ENCODE measurements at regions not wholly inside any gene's neighbourhood (a gene's known extent, or its start where the extent isn't known, plus 50 kb on each side); places are given as distances from the start of the nearest gene placed in this dataset.
A peak's percentile ranks its signal among the peaks of the same experiment; 100 is the strongest.
"Not testable (repeated sequence)": the region's sequence is repeated elsewhere in the genome, so short reads cannot be mapped to it uniquely, and the experiment has no call there.

DNA sequence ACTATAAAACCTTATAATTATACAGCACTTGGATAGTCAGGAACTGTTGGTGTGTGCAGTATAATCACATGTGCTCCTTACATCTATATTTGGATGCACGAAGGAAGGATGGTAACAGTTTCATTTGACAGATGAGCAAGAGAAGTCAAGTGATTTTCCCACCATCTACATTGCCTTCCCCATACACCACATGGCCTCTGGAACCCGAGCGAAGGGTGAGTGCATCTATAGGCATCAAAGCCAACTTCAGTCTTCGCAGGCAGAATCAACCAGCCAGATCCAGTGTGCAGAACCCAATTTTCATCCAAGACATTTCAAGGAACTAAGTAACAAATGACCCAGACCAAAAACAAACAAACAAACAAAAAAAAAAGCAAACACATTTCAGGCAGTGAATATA lies 85.1 kb upstream of the BLID start:
- TF ChIP-seq RARB (CRISPR knock-in tag; IDR thresholded peaks at IDR 0.05) (no peak), BACH2 (CRISPR knock-in tag; IDR thresholded peaks at IDR 0.05; ENCODE audit: borderline replicate concordance) (no peak), ESRRG (CRISPR knock-in tag; IDR thresholded peaks at IDR 0.05) (no peak), TCF4 (CRISPR knock-in tag; IDR thresholded peaks at IDR 0.05; ENCODE audit: borderline replicate concordance) (no peak), ZNF70 (CRISPR knock-in tag; IDR thresholded peaks at IDR 0.05) (no peak), ZNF565 (CRISPR knock-in tag; conservative IDR thresholded peaks at IDR 0.05; ENCODE audit: low read depth) (no peak), CSDC2 (CRISPR knock-in tag; IDR thresholded peaks at IDR 0.05) (no peak)
- ATAC-seq, result no peak

DNA sequence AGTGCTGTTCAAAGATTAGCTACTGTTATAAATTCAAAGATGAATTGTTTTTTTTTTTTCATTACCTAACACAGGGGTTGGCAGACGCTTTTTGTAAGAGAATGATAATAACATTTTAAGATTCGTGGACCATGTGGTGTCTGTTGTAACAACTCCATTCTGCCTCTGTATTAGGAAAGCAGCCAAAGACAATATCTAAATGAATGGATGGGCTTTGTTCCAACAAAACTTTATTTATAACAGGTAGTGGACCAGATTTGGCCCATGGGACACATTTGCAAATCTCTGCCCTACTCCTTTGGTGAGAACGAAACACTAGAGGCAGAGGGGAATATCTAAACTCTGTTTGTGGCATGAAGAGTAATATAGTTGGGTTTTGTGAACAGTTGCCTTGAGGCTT lies 83.6 kb upstream of the BLID start:
- TF ChIP-seq ISL1 (CRISPR knock-in tag; IDR thresholded peaks at IDR 0.05) (peak; percentile 82), CSDC2 (CRISPR knock-in tag; IDR thresholded peaks at IDR 0.05) (no peak)
- no peak for ATAC-seq

DNA sequence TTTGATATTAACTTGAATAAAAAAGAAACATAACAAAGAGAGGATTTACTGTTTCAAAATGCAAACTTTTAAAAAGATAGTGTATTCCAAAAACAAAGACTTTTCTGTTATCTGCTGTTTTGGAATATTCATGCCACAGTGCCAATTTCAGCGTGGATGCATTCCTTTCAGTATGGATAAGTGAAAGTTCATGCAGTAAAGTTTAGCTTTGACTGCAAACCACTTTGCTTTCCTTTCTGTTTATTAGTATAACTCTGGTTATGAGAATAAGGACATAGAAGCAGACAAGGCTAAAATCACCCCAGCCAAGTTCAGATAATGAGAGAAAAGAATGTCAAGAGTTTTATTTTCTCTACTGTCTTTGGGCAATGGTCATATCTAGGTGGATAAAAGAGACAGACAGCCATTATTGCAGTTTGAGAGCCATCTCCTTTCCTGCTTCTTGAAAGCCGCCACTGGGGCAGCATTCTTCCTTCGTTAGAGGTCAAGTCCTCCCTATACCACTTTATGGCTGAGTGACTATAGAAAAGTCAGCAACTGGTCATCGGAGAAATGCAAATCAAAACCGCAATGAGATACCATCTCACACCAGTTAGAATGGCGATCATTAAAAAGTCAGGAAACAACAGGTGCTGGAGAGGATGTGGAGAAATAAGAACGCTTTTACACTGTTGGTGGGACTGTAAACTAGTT lies 82.4 kb upstream of the BLID start:
- ATAC-seq, result no peak
- TF ChIP-seq ISL1 (CRISPR knock-in tag; IDR thresholded peaks at IDR 0.05) (no peak), SNAI2 (CRISPR knock-in tag; IDR thresholded peaks at IDR 0.05) (no peak), ZNF565 (CRISPR knock-in tag; conservative IDR thresholded peaks at IDR 0.05; ENCODE audit: low read depth) (no peak), ESRRG (CRISPR knock-in tag; IDR thresholded peaks at IDR 0.05) (no peak), TCF4 (CRISPR knock-in tag; IDR thresholded peaks at IDR 0.05; ENCODE audit: borderline replicate concordance) (no peak), PPARA (CRISPR knock-in tag; IDR thresholded peaks at IDR 0.05; ENCODE audit: borderline replicate concordance) (no peak), ZFP3 (CRISPR knock-in tag; IDR thresholded peaks at IDR 0.05) (no peak), RARB (CRISPR knock-in tag; IDR thresholded peaks at IDR 0.05) (no peak), ZC3H10 (CRISPR knock-in tag; IDR thresholded peaks at IDR 0.05) (no peak), CSDC2 (CRISPR knock-in tag; IDR thresholded peaks at IDR 0.05) (no peak), TOX (CRISPR knock-in tag; IDR thresholded peaks at IDR 0.05; ENCODE audit: borderline replicate concordance) (no peak), OSR1 (CRISPR knock-in tag; IDR thresholded peaks at IDR 0.05) (no peak)
- TF ChIP-seq, protein P1, sequence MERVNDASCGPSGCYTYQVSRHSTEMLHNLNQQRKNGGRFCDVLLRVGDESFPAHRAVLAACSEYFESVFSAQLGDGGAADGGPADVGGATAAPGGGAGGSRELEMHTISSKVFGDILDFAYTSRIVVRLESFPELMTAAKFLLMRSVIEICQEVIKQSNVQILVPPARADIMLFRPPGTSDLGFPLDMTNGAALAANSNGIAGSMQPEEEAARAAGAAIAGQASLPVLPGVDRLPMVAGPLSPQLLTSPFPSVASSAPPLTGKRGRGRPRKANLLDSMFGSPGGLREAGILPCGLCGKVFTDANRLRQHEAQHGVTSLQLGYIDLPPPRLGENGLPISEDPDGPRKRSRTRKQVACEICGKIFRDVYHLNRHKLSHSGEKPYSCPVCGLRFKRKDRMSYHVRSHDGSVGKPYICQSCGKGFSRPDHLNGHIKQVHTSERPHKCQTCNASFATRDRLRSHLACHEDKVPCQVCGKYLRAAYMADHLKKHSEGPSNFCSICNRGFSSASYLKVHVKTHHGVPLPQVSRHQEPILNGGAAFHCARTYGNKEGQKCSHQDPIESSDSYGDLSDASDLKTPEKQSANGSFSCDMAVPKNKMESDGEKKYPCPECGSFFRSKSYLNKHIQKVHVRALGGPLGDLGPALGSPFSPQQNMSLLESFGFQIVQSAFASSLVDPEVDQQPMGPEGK (CRISPR knock-in tag; IDR thresholded peaks at IDR 0.05; ENCODE audit: borderline replicate concordance), result no peak
- TF ChIP-seq, protein P2, sequence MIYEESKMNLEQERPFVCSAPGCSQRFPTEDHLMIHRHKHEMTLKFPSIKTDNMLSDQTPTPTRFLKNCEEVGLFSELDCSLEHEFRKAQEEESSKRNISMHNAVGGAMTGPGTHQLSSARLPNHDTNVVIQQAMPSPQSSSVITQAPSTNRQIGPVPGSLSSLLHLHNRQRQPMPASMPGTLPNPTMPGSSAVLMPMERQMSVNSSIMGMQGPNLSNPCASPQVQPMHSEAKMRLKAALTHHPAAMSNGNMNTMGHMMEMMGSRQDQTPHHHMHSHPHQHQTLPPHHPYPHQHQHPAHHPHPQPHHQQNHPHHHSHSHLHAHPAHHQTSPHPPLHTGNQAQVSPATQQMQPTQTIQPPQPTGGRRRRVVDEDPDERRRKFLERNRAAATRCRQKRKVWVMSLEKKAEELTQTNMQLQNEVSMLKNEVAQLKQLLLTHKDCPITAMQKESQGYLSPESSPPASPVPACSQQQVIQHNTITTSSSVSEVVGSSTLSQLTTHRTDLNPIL (CRISPR knock-in tag; IDR thresholded peaks at IDR 0.05; ENCODE audit: low read depth), result no peak
- TF ChIP-seq, protein P3, sequence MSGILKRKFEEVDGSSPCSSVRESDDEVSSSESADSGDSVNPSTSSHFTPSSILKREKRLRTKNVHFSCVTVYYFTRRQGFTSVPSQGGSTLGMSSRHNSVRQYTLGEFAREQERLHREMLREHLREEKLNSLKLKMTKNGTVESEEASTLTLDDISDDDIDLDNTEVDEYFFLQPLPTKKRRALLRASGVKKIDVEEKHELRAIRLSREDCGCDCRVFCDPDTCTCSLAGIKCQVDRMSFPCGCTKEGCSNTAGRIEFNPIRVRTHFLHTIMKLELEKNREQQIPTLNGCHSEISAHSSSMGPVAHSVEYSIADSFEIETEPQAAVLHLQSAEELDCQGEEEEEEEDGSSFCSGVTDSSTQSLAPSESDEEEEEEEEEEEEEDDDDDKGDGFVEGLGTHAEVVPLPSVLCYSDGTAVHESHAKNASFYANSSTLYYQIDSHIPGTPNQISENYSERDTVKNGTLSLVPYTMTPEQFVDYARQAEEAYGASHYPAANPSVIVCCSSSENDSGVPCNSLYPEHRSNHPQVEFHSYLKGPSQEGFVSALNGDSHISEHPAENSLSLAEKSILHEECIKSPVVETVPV (CRISPR knock-in tag; IDR thresholded peaks at IDR 0.05), result no peak

DNA sequence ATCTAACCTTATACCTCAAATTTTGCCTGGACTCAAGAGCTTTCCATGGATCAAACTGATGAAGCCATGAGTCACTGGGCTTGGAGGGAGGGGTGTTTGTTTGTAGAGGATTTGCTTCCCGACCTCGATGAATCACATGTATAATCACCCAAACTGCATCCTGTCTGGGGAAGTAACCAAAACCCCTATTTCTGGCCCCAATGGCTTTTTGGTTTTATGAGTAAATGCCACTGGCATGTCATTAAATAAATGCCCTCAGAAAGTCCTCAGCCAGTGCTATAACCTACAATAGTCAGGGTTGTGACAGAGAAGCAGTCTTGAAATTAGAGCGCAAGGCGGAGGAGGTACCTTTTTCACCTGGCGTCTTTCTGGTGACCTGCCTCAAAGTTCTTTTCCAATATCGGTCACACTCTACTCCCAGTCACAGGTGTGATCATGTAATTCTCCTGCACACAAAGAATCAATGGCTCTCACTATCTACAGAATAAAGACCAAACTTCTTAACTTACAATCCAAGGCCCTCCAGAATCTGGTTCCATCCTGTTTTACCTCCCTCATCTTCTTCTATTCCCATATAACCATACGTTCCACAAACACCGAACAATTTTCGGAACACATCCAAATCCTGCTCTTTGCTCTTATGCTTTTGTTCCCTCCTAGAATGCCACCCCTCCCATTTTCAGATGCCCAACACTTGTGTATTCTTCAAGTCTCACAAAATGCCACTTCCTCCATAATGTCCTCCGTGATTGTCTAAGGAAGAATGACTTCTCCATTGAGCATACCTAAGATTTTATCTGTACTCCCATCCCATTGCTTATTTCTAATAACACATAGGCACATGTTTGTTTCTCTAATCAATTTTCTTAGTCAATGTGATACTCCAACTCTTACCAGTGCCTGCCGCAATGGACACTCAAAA lies 81.3 kb upstream of the BLID start:
- ATAC-seq, result peak; percentile 89
- TF ChIP-seq PPARA (CRISPR knock-in tag; IDR thresholded peaks at IDR 0.05; ENCODE audit: borderline replicate concordance) (no peak), CSDC2 (CRISPR knock-in tag; IDR thresholded peaks at IDR 0.05) (no peak), ISL1 (CRISPR knock-in tag; IDR thresholded peaks at IDR 0.05) (peak; percentile 65)

DNA sequence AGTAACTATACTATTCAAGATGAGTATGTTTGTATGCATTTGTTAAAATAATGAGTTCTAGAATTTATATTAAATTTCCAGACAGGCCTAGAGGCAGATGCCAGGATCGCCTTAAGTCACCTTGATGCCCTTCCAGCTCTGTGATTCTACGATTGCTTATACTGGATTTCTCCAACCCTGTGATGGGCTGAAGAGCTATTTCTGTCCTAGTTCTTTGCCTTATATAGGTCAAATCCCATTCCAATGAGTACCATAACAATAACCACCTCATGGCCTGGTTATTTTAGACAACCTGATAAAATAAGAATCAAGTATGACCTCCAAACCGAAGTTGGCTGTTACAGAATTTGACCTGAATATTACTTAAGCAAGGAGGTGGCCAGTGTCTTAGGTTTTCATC lies 79.8 kb upstream of the BLID start:
- ATAC-seq, result no peak
- no peak for TF ChIP-seq PPARA (CRISPR knock-in tag; IDR thresholded peaks at IDR 0.05; ENCODE audit: borderline replicate concordance)
- no peak for TF ChIP-seq CSDC2 (CRISPR knock-in tag; IDR thresholded peaks at IDR 0.05)
- TF ChIP-seq RARB (CRISPR knock-in tag; IDR thresholded peaks at IDR 0.05), result no peak
- no peak for TF ChIP-seq ZC3H10 (CRISPR knock-in tag; IDR thresholded peaks at IDR 0.05)
- no peak for TF ChIP-seq ZFP30 (CRISPR knock-in tag; IDR thresholded peaks at IDR 0.05)
- no peak for TF ChIP-seq GLIS3 (CRISPR knock-in tag; IDR thresholded peaks at IDR 0.05)

DNA sequence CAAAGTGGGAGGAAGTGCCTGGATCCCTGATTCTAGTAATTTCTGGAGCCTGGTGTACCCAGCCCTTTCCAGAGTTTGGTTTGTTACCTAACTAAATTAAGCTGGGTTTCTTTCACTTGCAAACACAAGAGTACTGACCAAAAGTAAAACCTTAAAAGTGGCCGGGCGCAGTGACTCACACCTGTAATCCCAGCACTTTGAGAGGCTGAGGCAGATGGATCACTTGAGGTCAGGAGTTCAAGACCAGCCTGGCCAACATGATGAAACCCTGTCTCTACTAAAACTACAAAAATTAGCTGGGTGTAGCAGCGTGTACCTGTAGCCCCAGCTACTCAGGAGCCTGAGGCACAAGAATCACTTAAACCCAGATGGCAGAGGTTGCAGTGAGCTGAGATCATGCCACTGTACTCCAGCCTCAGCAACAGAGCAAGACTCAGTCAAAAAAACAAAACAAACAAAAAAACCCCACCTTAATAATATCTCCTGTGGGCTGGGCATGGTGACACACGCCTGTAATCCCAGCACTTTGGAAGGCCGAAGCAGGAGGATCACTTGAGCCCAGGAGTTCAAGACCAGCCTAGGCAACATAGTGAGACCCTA lies 78.0 kb upstream of the BLID start:
- not testable (repeated sequence) for ATAC-seq

All from SK-N-SH treated with all-trans-retinoic acid at 6 μM for 48 hours (cell line).